ENCODE measurements at regions not wholly inside any gene's neighbourhood (a gene's known extent, or its start where the extent isn't known, plus 50 kb on each side); places are given as distances from the start of the nearest gene placed in this dataset.

DNA sequence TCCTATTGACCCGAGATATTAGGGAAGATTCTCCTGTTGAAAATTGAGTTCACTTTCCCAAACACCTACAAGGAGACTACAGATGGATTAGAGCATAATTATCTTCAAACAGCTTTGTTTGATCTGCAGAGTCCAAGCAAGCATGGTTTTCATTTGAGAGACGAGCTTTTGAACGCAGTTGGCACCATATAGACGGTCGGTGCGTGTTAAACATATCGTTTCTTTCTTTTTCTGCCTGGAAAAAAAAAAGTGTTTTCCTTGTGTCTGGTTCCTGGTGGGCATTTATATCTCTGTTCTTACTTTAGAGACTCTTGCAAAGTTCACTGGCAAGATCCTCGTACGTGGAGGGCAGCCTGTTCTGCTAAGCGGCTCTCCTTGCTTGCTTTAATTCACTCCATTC is 248.9 kb downstream of the TMEM182 start:
- no peaks in the 10 kb centered on the region for H3K4me1 ChIP-seq
- no peak for DNase-seq
- no peak overlapping the region for H3K4me3 ChIP-seq
- in situ Hi-C loops (cut with MboI; ENCODE audit: low pct_ligation_motif_present in 1 of 4, low pct_unique_long_range_greater_than_20kb in 1 of 4, low sequenced_read_pairs in 3 of 4) (no loop called here), intact Hi-C loops (cut with DNase I; ENCODE audit: low total_unique reads) (no loop called here)
- H3K36me3 ChIP-seq: no peaks in the 10 kb centered on the region
- H3K27me3 ChIP-seq: no peaks in the 10 kb centered on the region
- TF ChIP-seq, protein P1, sequence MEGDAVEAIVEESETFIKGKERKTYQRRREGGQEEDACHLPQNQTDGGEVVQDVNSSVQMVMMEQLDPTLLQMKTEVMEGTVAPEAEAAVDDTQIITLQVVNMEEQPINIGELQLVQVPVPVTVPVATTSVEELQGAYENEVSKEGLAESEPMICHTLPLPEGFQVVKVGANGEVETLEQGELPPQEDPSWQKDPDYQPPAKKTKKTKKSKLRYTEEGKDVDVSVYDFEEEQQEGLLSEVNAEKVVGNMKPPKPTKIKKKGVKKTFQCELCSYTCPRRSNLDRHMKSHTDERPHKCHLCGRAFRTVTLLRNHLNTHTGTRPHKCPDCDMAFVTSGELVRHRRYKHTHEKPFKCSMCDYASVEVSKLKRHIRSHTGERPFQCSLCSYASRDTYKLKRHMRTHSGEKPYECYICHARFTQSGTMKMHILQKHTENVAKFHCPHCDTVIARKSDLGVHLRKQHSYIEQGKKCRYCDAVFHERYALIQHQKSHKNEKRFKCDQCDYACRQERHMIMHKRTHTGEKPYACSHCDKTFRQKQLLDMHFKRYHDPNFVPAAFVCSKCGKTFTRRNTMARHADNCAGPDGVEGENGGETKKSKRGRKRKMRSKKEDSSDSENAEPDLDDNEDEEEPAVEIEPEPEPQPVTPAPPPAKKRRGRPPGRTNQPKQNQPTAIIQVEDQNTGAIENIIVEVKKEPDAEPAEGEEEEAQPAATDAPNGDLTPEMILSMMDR (IDR thresholded peaks at IDR 0.05): no peak
- no peak for TF ChIP-seq EP300 (IDR thresholded peaks at IDR 0.05; ENCODE audit: low read depth)
- no peak for TF ChIP-seq POLR2AphosphoS5 (IDR thresholded peaks at IDR 0.05)
- no peak for TF ChIP-seq POLR2A (IDR thresholded peaks at IDR 0.05)
- H3K27ac ChIP-seq: no peak overlapping the region
- H3K9me3 ChIP-seq: no peaks in the 10 kb centered on the region
- 81 to 89% methylated on average over 10 of the region's 10 CpGs for WGBS, 2 donors (ENCODE audit: low coverage in 1 of 2)

DNA sequence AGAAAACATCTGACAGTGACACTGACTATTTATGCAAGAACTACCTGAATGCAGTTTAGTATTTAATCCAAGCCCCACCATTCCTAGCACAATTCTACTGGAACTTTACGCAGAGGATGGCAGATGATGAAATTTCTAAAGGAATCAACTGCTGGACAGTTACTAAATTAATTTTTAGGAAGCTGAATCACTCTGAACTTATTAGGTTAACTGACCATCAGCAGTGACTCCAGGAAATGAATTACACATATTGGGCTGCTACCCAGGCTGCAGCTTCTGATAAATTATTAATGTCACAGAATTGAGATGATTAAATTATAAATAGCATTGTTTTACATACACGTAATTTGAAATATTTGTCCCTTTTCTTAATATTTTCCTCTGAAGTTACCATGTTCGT is 250.8 kb downstream of the TMEM182 start:
- no peak for DNase-seq
- Histone ChIP-seq H3K36me3 (no peaks in the 10 kb centered on the region), H3K27ac (no peak overlapping the region), H3K27me3 (no peaks in the 10 kb centered on the region), H3K9me3 (no peaks in the 10 kb centered on the region), H3K4me3 (no peak overlapping the region), H3K4me1 (no peaks in the 10 kb centered on the region)
- WGBS, 2 donors (ENCODE audit: low coverage in 1 of 2): 74 to 82% methylated on average over 3 of the region's 3 CpGs
- TF ChIP-seq POLR2AphosphoS5 (IDR thresholded peaks at IDR 0.05): no peak
- TF ChIP-seq, protein P1 (IDR thresholded peaks at IDR 0.05): no peak
- intact Hi-C loops (cut with DNase I; ENCODE audit: low total_unique reads): no loop called here
- in situ Hi-C loops (cut with MboI; ENCODE audit: low pct_ligation_motif_present in 1 of 4, low pct_unique_long_range_greater_than_20kb in 1 of 4, low sequenced_read_pairs in 3 of 4): no loop called here

DNA sequence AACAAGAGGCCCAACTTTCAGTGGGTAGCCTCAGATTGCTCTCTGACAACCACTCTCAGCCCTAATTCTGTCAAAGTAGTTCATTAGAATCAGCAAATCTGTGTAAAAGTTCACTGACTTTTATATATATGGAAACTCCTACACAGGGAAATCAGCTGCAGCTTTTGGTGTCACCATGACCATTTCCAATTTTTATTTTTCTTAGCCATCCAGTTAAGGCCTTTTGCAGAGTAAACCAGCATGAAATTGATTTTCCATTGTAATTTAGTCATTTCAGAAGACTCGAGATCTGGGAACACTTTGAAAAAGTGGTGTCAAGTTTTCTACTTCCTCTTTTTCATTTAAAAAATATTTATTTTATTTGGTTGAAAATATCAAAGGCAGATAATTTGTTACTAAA is 263.2 kb downstream of the TMEM182 start:
- no peak for DNase-seq
- Histone ChIP-seq H3K27me3 (no peaks in the 10 kb centered on the region), H3K36me3 (no peaks in the 10 kb centered on the region), H3K4me1 (no peaks in the 10 kb centered on the region), H3K9me3 (no peaks in the 10 kb centered on the region), H3K4me3 (no peak overlapping the region), H3K27ac (no peak overlapping the region)
- intact Hi-C loops (cut with DNase I; ENCODE audit: low total_unique reads): no loop called here
- WGBS, 2 donors (ENCODE audit: low coverage in 1 of 2): 73 to 90% methylated on average over 1 of the region's 1 CpG
- TF ChIP-seq EP300 (IDR thresholded peaks at IDR 0.05; ENCODE audit: low read depth): no peak
- TF ChIP-seq POLR2AphosphoS5 (IDR thresholded peaks at IDR 0.05): no peak
- TF ChIP-seq POLR2A (IDR thresholded peaks at IDR 0.05): no peak
- TF ChIP-seq, protein P1 (IDR thresholded peaks at IDR 0.05): no peak
- in situ Hi-C loops (cut with MboI; ENCODE audit: low pct_ligation_motif_present in 1 of 4, low pct_unique_long_range_greater_than_20kb in 1 of 4, low sequenced_read_pairs in 3 of 4): no loop called here

DNA sequence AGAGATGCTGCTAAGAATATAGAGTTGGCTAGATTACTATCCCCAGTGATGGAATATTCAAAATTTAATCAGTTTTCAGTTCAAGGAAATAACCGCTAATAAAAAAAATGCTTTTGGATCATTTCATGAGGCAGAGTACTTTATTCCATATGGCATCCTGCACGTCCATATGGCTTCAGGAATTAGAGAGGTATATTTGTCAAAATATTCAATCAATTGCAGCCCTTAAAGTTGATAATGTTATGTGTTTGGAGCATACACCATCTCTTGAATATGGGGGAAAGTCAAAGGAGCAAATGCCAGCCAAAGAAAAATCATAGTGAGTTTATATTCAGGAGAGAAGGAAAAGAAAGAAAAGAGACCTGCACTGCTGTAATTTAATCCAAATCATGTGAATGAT is 266.4 kb downstream of the TMEM182 start:
- no peak for DNase-seq
- intact Hi-C loops (cut with DNase I; ENCODE audit: low total_unique reads): no loop called here
- TF ChIP-seq, protein P1 (IDR thresholded peaks at IDR 0.05): no peak
- TF ChIP-seq POLR2AphosphoS5 (IDR thresholded peaks at IDR 0.05): no peak
- Histone ChIP-seq H3K4me3 (no peak overlapping the region), H3K27me3 (no peaks in the 10 kb centered on the region), H3K4me1 (no peaks in the 10 kb centered on the region), H3K36me3 (no peaks in the 10 kb centered on the region), H3K27ac (no peak overlapping the region), H3K9me3 (no peaks in the 10 kb centered on the region)
- in situ Hi-C loops (cut with MboI; ENCODE audit: low pct_ligation_motif_present in 1 of 4, low pct_unique_long_range_greater_than_20kb in 1 of 4, low sequenced_read_pairs in 3 of 4): no loop called here
- 57 to 70% methylated on average over 2 of the region's 2 CpGs for WGBS, 2 donors (ENCODE audit: low coverage in 1 of 2)

All from transverse colon (tissue), 4 donors.